ENCODE measurements at regions not wholly inside any gene's neighbourhood (a gene's known extent, or its start where the extent isn't known, plus 50 kb on each side); places are given as distances from the start of the nearest gene placed in this dataset.

- Mint-ChIP-seq H3K4me3 (ENCODE audit: low read depth, unreplicated experiment) (no peak overlapping the region), H3K27me3 (ENCODE audit: unreplicated experiment) (no peaks in the 10 kb centered on the region), H3K9me3 (ENCODE audit: low read depth, unreplicated experiment) (no peaks in the 10 kb centered on the region), H3K4me1 (ENCODE audit: low read depth, unreplicated experiment) (no peaks in the 10 kb centered on the region), H3K36me3 (ENCODE audit: insufficient read depth, unreplicated experiment) (no peaks in the 10 kb centered on the region), H3K27ac (ENCODE audit: unreplicated experiment) (no peak overlapping the region)
- intact Hi-C loops (cut with micrococcal nuclease; ENCODE audit: unreplicated experiment): no loop called here
- no peak for DNase-seq
- CTCF ChIA-PET: no interaction called here
- no TSS peak for BruUV-seq (replicated peaks)
- no peak for TF ChIP-seq CTCF (IDR thresholded peaks at IDR 0.05; ENCODE audit: unreplicated experiment)
Measured at GRCh38 chr13:60647547-60647946, 250.5 kb downstream of the TDRD3 start.

- intact Hi-C loops (cut with micrococcal nuclease; ENCODE audit: unreplicated experiment): no loop called here
- TF ChIP-seq CTCF (IDR thresholded peaks at IDR 0.05; ENCODE audit: unreplicated experiment): no peak
- no peaks in the 10 kb centered on the region for H3K9me3 Mint-ChIP-seq (ENCODE audit: low read depth, unreplicated experiment)
- no peaks in the 10 kb centered on the region for H3K27me3 Mint-ChIP-seq (ENCODE audit: unreplicated experiment)
- BruUV-seq (replicated peaks): no TSS peak
- H3K36me3 Mint-ChIP-seq (ENCODE audit: insufficient read depth, unreplicated experiment): no peaks in the 10 kb centered on the region
- H3K27ac Mint-ChIP-seq (ENCODE audit: unreplicated experiment): no peak overlapping the region
- CTCF ChIA-PET: no interaction called here
- no peak overlapping the region for H3K4me3 Mint-ChIP-seq (ENCODE audit: low read depth, unreplicated experiment)
- DNase-seq: no peak
- no peaks in the 10 kb centered on the region for H3K4me1 Mint-ChIP-seq (ENCODE audit: low read depth, unreplicated experiment)
Measured at GRCh38 chr13:60646620-60647019, 249.6 kb downstream of the TDRD3 start.

GRCh38 chr13:60645676-60646075 lies 248.7 kb downstream of the TDRD3 start:
- DNase-seq: no peak
- no peaks in the 10 kb centered on the region for H3K27me3 Mint-ChIP-seq (ENCODE audit: unreplicated experiment)
- H3K9me3 Mint-ChIP-seq (ENCODE audit: low read depth, unreplicated experiment): no peaks in the 10 kb centered on the region
- H3K36me3 Mint-ChIP-seq (ENCODE audit: insufficient read depth, unreplicated experiment): no peaks in the 10 kb centered on the region
- no peak overlapping the region for H3K4me3 Mint-ChIP-seq (ENCODE audit: low read depth, unreplicated experiment)
- no TSS peak for BruUV-seq (replicated peaks)
- no peaks in the 10 kb centered on the region for H3K4me1 Mint-ChIP-seq (ENCODE audit: low read depth, unreplicated experiment)
- TF ChIP-seq CTCF (IDR thresholded peaks at IDR 0.05; ENCODE audit: unreplicated experiment): no peak
- no peak overlapping the region for H3K27ac Mint-ChIP-seq (ENCODE audit: unreplicated experiment)
- intact Hi-C loops (cut with micrococcal nuclease; ENCODE audit: unreplicated experiment): no loop called here
- CTCF ChIA-PET: no interaction called here

GRCh38 chr13:60642552-60642951 lies 245.5 kb downstream of the TDRD3 start:
- Mint-ChIP-seq H3K27ac (ENCODE audit: unreplicated experiment) (no peak overlapping the region), H3K9me3 (ENCODE audit: low read depth, unreplicated experiment) (no peaks in the 10 kb centered on the region), H3K4me3 (ENCODE audit: low read depth, unreplicated experiment) (no peak overlapping the region), H3K4me1 (ENCODE audit: low read depth, unreplicated experiment) (no peaks in the 10 kb centered on the region), H3K36me3 (ENCODE audit: insufficient read depth, unreplicated experiment) (no peaks in the 10 kb centered on the region), H3K27me3 (ENCODE audit: unreplicated experiment) (no peaks in the 10 kb centered on the region)
- CTCF ChIA-PET: no interaction called here
- no peak for DNase-seq
- TF ChIP-seq CTCF (IDR thresholded peaks at IDR 0.05; ENCODE audit: unreplicated experiment): no peak
- intact Hi-C loops (cut with micrococcal nuclease; ENCODE audit: unreplicated experiment): no loop called here
- no TSS peak for BruUV-seq (replicated peaks)

GRCh38 chr13:60629158-60629557 lies 232.1 kb downstream of the TDRD3 start:
- BruUV-seq (replicated peaks): no TSS peak
- intact Hi-C loops (cut with micrococcal nuclease; ENCODE audit: unreplicated experiment): loop anchor here (5.0 kb wide), 1 partner anchor 778 kb away; no protein-coding TSS in a partner anchor
- no peaks in the 10 kb centered on the region for H3K36me3 Mint-ChIP-seq (ENCODE audit: insufficient read depth, unreplicated experiment)
- H3K27me3 Mint-ChIP-seq (ENCODE audit: unreplicated experiment): no peaks in the 10 kb centered on the region
- H3K4me1 Mint-ChIP-seq (ENCODE audit: low read depth, unreplicated experiment): no peaks in the 10 kb centered on the region
- no peaks in the 10 kb centered on the region for H3K9me3 Mint-ChIP-seq (ENCODE audit: low read depth, unreplicated experiment)
- CTCF ChIA-PET: no interaction called here
- no peak for TF ChIP-seq CTCF (IDR thresholded peaks at IDR 0.05; ENCODE audit: unreplicated experiment)
- no peak overlapping the region for H3K27ac Mint-ChIP-seq (ENCODE audit: unreplicated experiment)
- H3K4me3 Mint-ChIP-seq (ENCODE audit: low read depth, unreplicated experiment): no peak overlapping the region
- no peak for DNase-seq

All from Calu3 (cell line).